HG03095 (cell line): ENCODE measurements at regions not wholly inside any gene's neighbourhood (a gene's known extent, or its start where the extent isn't known, plus 50 kb on each side); places are given as distances from the start of the nearest gene placed in this dataset.

ENCODE experiments used
- ATAC-seq: cut with Tn5 transposase; IDR thresholded peaks from one replicate; pipeline ENCODE4 v1.9.1; 2021; ENCODE audit warnings: moderate library complexity; ENCODE audit not compliant: unreplicated experiment

DNA sequence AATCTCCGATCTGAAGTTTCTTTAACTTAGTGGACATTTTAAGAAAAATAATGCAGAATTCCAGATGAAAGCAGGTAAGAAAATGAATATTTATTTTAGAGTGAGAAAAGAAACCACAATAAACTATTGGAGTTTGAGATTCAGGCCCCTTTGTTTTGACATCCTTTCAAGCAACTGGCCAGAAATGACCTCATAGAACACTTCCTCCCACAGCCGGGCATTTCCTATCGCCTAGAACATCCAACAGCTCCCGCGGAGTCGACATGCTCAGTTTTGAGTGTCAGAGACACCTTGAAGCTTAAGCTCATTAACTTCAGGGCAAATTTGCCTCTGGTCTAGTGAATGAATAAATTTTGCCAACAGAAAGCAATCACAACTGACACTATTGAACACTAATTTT, 369.2 kb downstream of the TLE4 start:
- no peak for ATAC-seq

DNA sequence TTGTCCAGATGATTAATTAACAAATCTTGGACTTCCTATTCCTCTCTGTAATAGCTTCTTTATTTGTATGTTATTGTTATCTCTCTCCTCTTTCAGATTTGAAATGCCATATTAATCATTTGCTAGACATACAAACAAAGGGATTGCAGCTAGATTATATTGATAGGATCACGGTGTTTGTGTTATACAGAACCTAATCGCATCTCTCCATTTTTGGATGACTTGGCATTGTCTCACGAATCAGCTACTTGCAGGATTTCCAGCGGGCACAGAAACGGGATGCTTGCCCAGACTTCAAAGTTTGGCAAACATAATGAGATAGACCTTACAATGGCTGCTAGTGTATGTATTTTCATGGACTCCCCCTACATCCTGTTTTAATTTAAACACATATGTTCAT, 368.1 kb downstream of the TLE4 start:
- no peak for ATAC-seq

DNA sequence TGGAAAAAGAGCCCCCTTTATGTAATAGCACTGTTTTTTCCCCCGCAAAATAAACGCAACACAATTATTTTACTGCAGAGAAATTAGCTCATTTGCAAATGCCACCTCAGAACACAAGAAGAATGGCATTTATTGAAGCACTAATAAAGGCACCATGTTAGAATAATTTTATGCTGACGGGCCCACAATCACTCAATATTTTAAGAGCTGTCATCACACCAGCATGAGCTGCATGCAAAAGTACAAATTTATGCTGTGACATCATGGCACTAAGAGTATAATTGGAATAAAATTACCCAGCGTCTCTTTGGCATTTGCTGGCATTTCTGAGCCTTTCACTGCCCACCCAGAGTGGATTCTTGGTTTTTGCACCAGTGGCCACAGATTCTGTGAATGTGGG, 364.6 kb downstream of the TLE4 start:
- ATAC-seq, result no peak

DNA sequence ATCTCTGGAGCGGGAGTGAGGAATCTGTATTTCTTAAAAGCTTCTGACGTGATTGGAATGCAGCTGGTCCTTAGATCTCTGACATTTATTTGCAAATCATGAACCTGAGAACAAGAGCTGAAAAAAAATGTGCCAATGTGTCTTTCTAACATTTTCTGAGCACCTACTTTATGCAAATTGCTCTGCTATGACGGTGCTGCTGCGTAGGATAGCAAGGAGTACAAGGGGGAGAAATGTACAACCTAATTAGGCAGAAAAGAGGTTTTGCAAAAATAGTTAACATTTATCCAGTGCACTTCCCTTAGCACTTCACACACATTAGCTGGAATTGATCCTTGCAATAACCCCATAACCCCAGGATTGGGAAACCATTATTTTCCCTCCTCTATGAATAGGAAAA, 357.5 kb downstream of the TLE4 start:
- no peak for ATAC-seq

DNA sequence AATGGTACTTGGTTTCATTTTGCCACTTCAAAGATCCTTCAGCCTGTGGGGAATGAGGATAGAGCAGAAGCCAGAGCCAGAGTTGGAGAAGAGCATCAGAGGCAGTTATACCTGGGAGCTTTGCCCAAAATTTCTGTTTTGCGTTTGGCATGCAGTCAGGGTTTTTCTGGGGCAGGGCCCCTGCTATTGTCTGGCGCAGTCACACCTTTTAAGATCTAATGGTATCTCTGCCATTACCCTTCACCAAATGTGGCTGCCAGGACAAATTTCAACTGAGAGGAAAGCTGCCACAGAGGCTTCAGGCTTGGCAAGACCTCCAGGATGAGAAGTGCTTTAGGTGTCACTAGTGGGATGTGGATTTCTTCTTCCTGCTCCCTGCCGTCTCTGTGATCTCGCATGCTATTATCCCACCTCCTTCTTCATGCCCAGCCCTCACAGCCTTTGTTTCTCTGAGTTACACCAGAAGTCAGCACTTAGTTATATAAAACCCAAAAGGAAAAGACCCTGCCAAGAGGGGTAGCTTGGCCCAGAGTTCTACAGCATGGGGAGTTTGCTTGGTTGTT, 357.0 kb downstream of the TLE4 start:
- ATAC-seq, result no peak

DNA sequence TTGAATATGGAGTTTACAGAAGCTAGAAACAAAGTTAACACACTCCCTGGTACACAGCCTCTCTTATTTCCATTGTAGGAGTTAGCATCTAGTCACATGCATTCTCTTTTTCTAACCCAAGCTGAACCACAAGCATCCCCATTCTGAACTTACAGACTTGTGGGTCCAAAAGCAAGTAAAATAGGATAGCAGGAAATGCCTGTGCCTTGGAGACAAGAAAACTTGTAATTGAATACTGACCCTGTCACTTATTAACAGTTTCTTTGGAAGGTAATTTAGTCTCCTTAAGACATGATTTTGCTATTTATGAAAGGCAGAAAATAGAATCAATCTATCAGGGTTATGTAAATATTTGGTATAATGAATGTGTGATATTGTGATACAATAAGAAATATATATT, 353.6 kb downstream of the TLE4 start:
- ATAC-seq, result no peak

DNA sequence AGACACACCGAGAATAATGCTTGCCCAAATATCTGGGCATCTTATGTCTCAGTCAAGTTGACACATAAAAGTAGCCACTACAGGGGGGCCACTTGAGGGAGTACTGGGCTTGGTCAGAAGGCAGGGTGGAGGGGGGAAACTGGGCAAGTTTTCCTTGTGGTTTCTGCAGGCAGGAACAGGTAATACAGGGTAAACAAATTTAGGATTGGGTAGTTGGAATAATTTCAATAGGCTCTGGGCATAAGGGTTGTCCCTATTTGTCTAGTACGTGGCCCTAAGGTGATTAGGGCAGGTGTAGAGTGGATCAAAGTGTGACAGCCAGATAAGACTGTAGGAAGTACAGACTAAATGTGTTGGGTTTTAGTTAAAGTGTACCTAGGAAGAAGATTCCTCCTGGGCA, 353.1 kb downstream of the TLE4 start:
- no peak for ATAC-seq

DNA sequence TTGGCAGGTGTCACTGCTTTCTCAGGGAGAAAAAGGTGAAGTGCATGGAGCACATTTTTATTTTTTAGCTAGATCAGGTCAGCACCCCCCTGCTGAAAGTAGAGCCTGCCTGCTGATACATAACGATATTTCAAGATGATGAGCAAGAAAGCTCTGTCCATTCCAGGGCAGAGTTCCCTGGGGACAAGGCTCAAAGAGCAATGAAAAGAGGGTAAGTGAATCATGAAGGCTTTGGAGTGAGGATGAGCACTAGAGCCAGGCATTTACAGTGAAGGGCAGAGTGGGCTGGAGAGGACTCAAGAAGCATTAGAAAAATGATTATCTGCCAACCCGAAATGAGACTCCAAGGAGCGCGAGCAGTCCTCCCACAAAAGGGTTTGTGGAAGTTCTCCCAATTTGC, 345.7 kb downstream of the TLE4 start:
- ATAC-seq, result no peak

DNA sequence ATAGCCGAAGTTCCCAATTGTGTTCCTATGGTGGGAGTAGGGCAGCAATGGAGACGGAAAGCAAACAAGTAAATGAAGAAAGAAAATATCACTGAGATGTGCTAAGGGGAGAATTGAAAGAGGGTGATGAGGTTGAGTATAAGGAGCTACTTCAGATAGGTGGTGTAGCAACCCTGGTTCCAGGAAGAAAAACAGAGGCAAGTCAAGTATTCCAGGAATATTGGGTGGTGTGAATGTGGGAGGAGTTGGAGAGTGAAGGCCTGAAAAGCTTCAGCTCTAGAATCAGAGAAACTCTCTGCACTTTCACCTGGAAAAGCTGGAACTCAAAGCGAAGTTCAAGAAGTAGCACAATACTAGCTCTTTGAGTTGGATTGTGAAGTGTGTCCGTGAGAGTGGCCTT, 342.1 kb downstream of the TLE4 start:
- no peak for ATAC-seq

DNA sequence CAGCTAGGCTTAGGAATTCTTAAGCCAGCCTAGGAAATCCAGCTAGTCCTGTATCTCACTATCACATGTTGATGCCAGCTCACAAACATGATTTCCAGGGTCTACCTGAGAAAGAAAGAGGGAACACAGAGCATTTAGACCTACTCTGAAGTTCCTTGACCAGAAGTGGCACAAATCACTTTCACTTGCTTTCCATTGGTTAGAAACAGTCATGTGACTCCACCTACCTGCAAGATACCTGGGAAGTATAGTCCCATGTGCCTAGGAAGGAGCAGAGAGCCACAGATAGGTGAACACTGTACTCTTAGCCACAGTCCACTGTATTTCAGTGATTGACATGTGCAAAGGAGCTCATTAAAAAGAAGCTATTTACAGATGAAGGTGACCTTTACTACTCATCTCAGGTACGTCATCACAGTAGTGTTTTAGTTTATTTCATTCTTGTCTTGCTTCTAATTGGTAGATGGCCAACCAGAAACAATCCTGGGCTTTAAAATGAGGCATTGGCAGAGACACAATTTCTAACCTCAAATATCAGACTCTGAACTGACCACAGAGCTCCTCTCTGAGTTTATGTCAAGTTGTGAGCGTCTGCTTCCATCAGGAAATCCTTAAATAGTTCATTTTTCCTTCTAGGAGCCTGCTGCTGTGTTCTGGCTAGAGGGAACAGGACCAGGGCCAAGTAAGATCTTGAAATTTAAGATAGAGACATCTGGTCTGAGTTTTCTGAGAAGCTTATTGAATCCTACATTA, 340.7 kb downstream of the TLE4 start:
- no peak for ATAC-seq

DNA sequence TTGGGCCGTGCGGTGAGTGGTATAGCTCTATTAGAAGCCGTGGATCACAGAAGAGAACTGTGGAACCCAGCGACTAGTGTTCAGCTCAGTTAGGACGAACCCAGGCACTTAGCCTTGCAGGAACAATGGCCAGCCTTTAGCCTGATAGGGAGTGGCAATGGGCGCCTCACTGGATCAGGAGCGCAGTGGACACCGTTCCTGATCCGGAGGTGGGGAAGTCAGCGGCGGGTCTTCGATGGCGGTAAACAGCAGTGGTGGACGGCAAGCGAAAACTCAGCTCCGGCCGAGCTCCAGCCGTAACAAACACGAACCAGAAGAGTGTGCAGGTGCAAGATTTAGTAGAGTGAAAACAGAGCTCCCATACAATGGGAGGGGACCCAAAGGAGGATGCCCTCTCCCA, 340.0 kb downstream of the TLE4 start:
- ATAC-seq, result no peak

DNA sequence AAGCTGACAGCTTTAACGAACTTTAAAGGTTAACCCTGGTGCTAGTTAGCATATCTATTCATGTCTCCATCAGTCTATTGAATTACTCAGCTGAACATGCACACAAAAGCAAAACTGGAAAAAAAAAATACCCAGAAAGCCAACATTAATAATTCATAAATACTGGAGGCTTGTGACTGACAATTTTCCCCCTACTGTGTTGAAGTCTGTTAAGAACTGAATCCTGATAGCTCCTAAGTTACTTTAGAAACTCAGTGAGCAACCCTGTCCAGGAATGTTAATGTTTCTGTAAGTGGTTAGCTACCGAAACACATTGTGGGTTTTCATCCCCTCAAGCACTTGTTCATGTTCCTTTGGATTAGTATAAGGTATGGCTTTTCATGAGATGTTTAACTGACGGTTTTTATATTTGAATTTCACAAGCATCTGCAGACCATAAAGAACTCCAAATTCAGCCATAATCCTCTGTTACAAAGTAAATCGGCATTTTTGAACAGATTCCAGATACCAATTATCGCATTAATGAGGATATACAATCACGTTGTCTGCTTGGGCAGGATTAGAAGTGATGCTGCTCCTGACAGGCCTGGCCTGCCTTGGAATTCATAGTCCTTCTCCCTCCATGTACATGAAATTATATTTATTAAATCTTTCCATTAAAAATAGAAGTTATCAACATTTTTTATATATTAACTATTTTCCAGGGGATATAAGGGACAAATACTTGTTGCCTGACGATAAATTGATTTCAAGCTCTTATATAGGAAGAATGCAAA, 331.2 kb downstream of the TLE4 start:
- no peak for ATAC-seq

DNA sequence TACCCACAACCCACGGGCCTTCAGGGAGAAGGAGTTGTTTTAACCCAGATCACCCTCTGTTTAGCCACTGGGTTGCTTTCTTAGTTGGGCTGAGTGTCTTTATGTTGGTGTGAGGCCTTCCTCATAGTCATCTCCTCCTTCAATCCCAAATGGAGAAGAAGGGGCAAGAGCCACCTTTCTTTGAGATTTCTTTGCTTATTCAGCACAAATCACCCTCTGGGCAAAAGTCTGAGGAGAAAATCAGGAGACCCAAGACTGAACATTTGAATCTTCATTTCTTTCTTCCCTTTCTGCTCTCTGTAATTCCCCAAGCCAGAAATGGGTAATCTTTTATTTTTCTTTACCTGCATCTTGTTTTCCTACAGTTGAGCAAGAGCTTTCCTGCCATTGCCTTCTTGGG, 329.0 kb downstream of the TLE4 start:
- no peak for ATAC-seq

DNA sequence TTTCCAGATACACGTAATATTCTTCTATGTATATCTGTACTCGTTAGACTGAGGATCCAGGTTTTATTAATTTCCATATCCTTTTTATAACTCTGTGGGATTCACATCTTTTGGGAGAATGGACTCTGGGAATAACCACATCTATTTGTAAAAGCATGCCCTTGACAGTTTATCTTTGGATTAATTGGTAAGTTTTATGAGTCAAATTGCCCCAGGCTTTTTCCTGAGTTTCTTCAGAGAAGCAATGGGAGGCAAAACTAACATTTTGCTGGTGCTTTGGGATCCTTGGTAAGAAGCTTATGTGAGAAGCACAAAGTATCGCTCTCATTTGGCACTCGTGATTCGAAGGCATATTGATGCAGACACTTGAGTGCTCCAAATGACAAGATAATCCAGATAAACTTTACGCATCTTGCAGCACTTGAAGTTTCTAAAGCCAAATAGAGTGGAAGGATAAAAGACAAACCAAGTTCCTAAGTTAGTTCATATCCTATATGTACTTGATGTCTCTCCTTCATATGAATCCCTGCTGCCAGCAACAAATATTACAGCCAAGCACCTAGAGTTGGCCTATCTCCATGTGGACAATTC, 324.7 kb downstream of the TLE4 start:
- no peak for ATAC-seq

DNA sequence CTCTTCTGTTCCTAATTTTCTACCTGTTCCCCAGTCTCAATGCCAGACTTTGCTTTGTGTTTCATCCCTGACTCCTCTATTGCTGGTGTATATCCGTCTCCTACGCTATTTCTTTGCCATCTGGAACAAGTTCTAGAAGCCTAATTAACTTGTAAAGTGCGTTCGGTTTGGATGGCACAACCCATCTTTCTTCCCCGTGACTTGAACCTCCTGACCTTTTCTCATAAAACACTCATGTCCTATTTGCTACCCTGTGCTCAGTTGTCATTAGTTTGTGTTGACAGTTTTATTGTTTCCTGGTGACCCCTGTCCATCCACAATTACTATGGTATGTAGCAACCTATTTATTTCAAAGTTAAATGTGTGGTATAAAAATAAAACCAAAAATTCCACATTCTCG, 323.5 kb downstream of the TLE4 start:
- no peak for ATAC-seq

DNA sequence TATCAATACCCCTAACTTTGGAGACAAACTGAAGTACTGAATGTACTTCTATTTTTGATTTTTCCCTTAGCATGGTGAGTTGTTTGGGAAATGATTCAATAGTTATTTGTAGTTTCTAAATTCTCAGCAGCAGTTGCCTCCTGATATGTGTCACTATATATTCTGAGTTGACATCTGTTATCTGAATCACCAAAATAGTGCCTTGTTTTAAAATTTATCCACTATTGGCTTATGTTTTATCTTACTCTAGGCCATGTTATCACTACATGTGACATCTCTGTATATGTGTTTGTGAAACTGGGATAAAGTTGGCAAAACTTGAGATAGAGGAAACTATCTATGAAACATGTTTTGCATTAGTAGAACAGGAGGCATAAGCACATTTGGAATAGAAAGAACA, 317.6 kb downstream of the TLE4 start:
- ATAC-seq, result no peak

DNA sequence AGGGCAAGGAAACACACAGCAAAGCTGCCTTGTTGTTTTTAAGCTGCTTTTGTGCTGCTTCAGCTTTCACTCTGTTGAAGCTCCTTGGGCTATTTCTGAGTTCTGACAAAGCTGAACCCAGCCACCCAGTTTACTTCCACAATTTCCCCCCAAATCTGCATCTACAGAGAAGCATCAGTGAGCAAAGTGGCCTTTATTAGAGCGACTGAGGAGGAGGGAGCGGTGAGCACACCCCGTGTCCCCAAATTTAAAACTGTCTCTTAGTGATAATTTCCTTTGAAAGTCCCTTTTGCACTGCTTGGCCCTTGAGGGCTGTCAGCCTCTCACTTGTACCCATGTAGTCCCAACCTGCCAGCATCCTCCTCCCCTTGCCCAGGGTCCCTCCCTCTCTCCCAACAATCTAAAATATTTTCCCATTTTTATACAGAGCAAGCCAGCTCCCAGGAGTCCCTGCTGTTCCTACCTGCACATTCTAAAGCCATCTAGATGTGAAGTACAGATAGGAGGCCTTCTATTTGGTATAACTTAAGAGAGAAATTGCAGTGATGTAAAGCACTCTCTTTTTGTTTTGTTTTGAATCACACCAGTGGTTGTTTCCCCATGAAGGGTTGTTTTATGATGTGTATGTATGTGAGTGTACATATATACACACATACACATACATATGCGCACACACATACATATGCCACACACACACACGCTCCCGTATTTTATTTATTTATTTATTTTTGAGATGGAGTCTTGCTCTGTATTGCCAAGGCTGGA, 313.5 kb downstream of the TLE4 start:
- no peak for ATAC-seq

DNA sequence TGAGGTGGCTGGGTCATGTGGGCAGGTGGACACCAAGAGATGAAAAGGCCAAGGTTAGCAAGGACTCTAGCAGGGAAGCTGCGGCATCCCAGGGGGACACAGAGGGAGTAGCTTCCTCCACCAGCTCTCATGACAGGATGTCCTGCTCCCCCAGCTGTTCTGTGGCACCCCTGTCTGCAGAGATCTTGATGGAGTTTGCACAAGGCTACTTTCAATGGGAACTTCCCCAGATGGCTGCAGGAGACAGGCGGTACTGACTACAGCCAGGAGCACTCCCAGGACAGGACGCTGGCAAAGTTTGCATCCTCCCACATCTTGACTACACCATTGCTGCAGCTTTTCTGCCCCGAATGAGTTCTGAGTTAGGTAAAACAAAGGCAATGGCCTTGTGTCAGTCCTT, 312.8 kb downstream of the TLE4 start:
- ATAC-seq, result no peak

DNA sequence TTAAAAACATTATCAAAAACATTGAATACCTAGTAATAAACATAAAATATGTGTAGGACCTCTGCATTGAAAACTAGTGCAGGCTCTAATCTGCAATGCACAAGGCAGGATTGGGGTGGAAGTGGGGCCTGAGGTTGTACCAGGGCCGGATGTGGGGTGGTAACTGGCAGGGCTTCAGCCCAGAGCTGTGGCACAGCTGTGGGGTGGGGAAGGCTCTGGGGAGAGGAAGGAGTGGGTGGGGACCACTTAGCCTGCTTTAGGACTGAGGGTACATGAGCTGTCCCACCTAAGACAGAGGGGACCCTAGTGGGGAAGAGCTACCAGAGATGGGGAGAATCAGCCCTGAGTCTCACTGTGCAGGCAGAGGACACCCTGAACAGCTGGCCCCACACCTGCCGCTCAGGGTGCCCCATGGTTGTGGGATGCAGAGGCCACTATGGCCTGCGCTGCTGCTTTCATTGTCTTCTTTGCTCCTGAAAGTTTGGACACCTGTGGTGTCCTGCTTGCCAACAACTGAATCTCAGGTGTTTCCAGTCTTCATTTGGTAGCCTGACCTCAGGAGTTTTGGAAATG, 311.4 kb downstream of the TLE4 start:
- ATAC-seq, result no peak

DNA sequence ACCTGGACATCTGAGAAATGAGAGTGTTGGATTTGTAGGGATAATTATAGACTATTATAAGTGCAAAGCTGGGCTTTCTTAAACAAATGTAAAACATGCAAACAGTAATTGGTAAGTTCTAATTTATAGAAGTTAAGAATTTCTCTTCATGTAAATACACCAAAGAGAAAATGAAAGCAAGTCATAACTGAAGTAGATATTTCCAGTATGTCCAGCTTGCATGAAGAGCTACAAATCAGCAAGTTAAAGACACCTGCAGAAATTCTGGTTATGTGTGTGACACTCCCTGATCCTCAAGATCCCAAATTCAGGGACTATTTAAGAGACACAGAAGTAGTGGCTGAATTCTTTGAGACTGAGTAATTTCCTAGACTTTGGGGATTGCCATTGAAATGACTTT, 308.9 kb downstream of the TLE4 start:
- peak; percentile 63 for ATAC-seq
